ENCODE measurements at regions not wholly inside any gene's neighbourhood (a gene's known extent, or its start where the extent isn't known, plus 50 kb on each side); places are given as distances from the start of the nearest gene placed in this dataset.
"Not testable (repeated sequence)": the region's sequence is repeated elsewhere in the genome, so short reads cannot be mapped to it uniquely, and the experiment has no call there.

DNA sequence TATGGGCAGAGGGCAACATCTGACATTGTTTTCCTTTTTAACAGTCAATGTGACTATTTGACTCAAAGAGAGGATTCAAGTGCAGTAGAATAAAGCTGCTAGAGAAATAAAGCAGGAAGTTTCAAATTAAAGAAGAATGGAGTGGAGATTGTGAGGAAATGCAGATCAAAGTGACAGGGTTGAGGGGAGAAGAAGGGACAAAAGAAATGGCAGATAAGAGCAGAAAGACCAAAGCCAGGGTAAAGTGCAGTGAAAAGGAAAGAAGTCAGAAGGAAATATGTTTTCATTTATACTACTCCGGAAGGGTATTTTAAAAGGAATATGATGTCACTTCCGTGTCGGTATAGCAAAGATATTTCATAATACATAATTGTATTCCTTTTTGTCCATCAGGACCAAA lies 297.5 kb upstream of the CRIM1 start:
- DNase-seq (ENCODE audit: low spot score), result no peak

- no peak for DNase-seq (ENCODE audit: low spot score)
These were observed 302.8 kb upstream of the CRIM1 start for GRCh38 chr2:36052819-36053218.

GRCh38 chr2:36044411-36044810 lies 311.2 kb upstream of the CRIM1 start:
- DNase-seq (ENCODE audit: low spot score), result no peak

DNA sequence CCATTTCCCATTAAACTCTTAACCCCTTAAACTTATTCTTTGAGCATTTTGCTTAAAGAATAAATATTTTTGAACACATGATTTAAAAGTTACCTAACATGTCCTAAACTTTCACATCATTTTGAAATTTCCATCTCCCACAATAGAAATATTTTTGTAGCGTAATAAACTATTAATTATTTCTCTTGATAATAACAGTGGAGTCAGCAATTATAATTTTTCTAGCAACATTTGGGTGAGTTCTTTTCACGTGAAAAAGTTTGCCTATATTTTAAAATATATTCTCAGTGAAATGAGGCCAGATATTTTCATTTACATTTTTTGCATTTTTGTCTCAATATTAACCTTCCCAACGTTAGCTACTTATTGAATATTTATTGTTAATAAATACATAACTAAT lies 320.4 kb upstream of the CRIM1 start:
- DNase-seq (ENCODE audit: low spot score), result no peak

GRCh38 chr2:36032046-36032445 lies 323.5 kb upstream of the CRIM1 start:
- no peak for DNase-seq (ENCODE audit: low spot score)

GRCh38 chr2:36031471-36031870 lies 324.1 kb upstream of the CRIM1 start:
- DNase-seq (ENCODE audit: low spot score), result no peak

DNA sequence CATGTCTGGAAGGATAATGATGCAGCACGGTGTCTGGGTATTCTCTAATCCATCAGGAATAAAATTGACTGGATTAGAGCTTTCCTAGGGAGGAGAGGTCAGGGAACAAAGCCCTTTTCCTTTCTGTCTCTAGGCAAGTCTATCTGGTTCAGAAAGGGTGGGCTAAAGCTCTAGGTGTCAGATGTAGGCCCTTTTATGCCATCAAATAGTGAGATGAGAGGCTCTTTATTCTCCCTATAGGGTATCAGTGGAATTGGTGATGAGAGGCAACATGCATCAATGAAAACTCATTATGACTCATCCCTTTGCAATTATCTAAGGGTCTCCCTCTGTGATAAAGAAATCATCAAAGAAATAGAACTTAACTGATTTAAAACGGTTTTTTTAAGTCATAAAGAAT lies 328.0 kb upstream of the CRIM1 start:
- no peak for DNase-seq (ENCODE audit: low spot score)

GRCh38 chr2:36013064-36013463 lies 342.5 kb upstream of the CRIM1 start:
- no peak for DNase-seq (ENCODE audit: low spot score)

GRCh38 chr2:36006444-36006843 lies 349.1 kb upstream of the CRIM1 start:
- DNase-seq (ENCODE audit: low spot score), result no peak

GRCh38 chr2:36002941-36003340 lies 352.6 kb upstream of the CRIM1 start:
- DNase-seq (ENCODE audit: low spot score), result no peak

- DNase-seq (ENCODE audit: low spot score), result no peak
These were observed 358.1 kb upstream of the CRIM1 start for GRCh38 chr2:35997488-35997887.

GRCh38 chr2:35989503-35989902 lies 366.1 kb upstream of the CRIM1 start:
- DNase-seq (ENCODE audit: low spot score), result no peak

DNA sequence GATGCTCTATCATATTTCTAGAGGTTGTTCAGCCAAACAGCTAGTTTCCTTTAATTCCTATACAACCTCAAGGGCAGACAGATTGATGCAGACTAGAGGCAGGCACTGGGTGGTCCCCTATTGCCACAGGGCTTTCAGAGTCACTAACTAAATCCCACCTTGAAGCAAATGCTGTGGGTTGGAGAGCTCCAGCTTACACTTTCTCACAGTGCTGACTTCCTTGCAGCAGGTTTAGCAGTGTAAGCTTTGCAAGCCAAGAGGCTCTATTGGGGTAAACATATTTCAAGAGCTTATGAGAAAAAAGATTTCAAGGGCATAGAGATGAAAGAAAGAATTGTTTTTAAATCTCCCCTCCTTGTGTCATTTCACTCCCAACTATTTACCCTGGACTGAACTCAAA lies 366.5 kb upstream of the CRIM1 start:
- DNase-seq (ENCODE audit: low spot score), result no peak

- no peak for DNase-seq (ENCODE audit: low spot score)
These were observed 368.7 kb upstream of the CRIM1 start for GRCh38 chr2:35986871-35987270.

DNA sequence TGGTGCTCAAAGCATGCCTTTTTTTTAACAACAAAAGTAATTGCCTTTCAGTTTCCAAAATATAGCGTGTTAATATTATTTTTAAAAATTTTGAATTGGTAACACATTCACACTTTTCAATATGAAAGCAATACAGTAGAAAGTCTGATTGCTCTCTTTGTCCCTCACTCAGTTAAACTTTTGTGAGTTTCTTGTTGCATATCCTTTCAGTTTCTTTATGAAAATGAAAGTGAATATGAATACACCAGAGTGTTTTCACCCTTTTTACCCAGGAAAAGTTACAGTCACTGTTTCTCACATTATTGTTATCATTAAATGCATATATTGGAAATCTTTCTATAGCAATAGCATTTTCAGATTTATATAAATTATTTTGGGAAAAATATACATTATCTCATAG lies 377.4 kb upstream of the CRIM1 start:
- no peak for DNase-seq (ENCODE audit: low spot score)

DNA sequence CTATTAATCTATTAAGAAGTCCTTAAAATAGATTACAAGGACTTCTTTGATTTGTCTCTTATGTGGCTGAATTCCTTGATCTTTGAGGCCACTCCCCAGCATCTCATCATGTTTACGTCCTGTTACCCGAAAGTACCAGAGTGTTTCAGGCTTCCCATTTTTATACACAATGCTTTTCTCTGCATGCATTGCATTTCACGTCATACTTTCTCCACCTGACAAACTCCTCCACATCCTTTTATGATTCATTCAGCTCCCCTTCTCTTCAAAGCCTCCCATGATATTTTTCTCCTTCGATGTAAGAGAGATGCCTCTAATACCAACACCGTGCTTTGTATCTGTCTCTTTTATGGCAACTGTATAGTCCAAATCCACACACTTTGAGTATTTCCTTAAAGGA lies 379.0 kb upstream of the CRIM1 start:
- no peak for DNase-seq (ENCODE audit: low spot score)

GRCh38 chr2:35973737-35974132 lies 381.8 kb upstream of the CRIM1 start:
- DNase-seq (ENCODE audit: low spot score), result no peak

DNA sequence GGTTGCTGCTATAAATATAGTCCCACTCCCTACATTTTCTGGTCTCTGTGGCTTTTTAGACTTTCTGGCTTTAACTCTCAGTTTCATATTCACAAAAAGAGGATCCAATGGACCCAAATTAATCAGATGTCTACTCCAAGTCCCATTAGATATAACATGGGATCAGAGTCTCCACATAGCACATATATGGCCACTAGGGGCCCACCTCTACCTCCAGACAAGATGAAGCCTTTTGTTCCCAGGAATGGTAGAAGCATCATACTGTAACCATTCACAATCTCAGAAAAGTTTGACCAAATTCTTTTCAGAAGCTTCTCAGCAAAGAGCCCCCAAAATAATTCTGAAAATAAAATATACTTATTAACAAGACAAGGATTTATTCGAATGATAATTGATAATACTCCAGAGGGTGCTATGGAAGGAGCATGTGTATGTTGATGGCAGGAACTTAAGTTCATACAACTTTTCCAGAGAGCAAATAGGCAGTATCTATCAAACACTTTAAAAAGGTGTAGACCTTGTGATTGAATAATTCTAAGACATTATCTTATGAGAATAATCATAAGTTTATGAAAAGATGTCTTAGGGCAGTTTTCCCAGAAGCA lies 382.3 kb upstream of the CRIM1 start:
- no peak for DNase-seq (ENCODE audit: low spot score)

DNA sequence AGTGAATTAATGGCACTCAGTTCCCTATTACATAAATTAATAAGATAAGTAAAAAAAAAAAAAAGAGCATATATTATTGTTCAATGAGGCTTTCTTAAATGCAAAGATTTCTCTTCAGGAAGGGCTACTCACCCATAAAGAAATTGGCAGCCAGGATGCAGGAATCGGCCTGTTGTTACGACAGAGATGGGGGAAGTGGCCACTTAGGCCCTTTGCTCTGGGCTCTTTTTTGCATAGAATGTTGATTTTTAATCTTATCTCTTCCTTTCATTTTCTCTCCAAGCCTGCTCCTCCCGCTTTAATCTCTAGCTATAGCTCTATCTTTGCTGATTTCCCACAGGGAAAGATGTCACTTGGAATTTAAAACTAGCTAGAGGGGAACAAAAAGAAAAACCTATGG lies 391.8 kb upstream of the CRIM1 start:
- no peak for DNase-seq (ENCODE audit: low spot score)

DNA sequence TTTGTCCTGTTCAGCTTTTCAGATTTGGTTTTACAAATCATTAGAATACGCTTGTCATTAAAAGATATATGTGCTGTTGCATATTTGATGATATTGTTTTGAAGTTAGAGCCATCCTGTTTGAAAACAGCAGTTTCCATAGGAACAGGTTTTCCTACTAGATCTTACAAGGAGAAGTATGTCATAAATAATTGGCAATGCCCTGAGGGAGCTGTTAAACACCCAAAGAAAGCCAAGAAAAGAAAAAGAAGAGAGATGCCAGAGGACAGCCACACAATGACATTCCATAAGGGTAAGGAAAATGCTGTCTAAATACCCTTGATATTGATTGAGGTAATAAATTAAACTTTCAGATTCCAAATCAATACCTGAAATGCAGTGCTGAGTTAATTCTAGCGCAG lies 392.2 kb upstream of the CRIM1 start:
- no peak for DNase-seq (ENCODE audit: low spot score)

DNA sequence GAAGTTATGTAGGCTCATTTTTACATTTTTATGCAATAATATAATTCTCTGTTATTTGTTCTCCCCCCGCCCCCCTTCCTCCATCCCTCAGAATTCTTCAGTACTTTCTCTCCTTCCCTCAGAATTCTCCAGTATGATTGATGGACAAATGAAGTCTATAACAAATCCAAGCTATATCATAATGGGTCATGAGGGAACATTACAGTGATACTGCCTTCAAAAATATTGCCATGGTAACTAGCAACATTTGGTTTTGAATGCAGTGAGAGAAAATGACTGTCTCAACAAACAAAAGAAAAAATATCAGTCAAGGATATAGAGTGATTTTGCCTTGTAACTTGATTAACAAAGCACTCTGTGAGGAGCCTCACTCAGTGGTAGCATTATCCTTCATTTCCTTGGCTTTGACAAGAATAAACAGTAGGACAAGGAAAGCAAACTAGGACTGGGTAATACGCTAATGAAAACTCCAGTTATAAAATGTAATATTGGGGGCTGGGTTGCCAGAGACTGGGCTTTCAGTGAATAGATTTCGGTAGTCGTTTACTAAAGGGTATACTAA lies 392.9 kb upstream of the CRIM1 start:
- DNase-seq (ENCODE audit: low spot score), result no peak

- no peak for DNase-seq (ENCODE audit: low spot score)
These were observed 395.0 kb upstream of the CRIM1 start for GRCh38 chr2:35960596-35960995.

- DNase-seq (ENCODE audit: low spot score), result not testable (repeated sequence)
These were observed 398.5 kb upstream of the CRIM1 start for GRCh38 chr2:35957053-35957452.

GRCh38 chr2:35946478-35946877 lies 409.1 kb upstream of the CRIM1 start:
- no peak for DNase-seq (ENCODE audit: low spot score)

GRCh38 chr2:35938838-35939237 lies 416.7 kb upstream of the CRIM1 start:
- DNase-seq (ENCODE audit: low spot score), result no peak

All from CD4-positive, alpha-beta T cell treated with Interleukin-6 at 100 ng/mL for 8 hours (primary cell).